ENCODE measurements at regions not wholly inside any gene's neighbourhood (a gene's known extent, or its start where the extent isn't known, plus 50 kb on each side); places are given as distances from the start of the nearest gene placed in this dataset.

DNA sequence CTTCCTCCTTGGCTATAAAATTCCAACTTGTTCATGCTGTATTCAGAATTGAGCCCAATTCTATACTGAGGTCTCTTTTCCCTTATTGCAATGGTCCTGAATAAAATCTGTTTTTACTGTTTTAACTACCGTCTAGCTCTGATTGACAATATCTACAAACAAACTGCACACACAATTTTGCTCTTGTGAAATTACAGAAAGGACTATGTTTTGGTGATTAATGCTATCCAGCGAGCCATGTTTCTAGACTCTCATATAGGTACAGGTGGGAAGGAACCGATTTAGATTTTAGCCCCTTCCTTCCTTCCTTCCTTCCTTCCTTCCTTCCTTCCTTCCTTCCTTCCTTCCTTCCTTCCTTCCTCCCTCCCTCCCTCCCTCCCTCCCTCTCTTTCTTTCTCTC is 254.4 kb downstream of the SLC4A3 start:
- no peaks in the 10 kb centered on the region for H3K9me3 ChIP-seq
- no peak for DNase-seq (ENCODE audit: low spot score in 2 of 2)
- H3K4me3 ChIP-seq, result no peak overlapping the region
- peaks cover 18% of the 10 kb centered on the region for H3K4me1 ChIP-seq
- no peaks in the 10 kb centered on the region for H3K36me3 ChIP-seq (replicated peaks)
- in situ Hi-C loops (cut with MboI; ENCODE audit: low sequenced_read_pairs), result no loop called here
- H3K27me3 ChIP-seq (ENCODE audit: low read depth), result 0 out of 2 replicates have a peak, but pooled peaks cover 3% of the 10 kb centered on the region

DNA sequence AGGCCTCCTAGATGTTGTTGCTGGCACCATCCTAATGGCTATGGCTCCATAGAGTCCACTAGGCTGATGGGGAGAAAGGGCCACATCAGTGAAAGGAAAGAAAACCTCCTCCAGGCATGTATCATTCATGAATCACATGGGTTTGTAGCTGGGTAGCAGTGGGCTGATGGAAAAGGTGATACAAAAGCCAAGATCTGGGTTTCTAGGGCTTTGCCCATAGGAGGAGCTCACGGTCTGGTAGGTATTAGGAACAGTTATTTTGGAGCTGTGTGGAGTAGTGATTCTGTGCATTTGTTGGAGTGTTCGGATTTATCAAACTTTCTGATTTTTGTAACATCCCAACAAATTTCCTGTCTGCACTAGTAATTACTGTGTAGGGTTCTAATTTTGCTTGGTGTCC is 259.2 kb downstream of the SLC4A3 start:
- no peaks in the 10 kb centered on the region for H3K36me3 ChIP-seq (replicated peaks)
- no peaks in the 10 kb centered on the region for H3K9me3 ChIP-seq
- no peak for DNase-seq (ENCODE audit: low spot score in 2 of 2)
- H3K4me1 ChIP-seq, result no peaks in the 10 kb centered on the region
- no peak overlapping the region for H3K4me3 ChIP-seq
- 0 out of 2 replicates have a peak, but pooled peaks cover 3% of the 10 kb centered on the region for H3K27me3 ChIP-seq (ENCODE audit: low read depth)
- in situ Hi-C loops (cut with MboI; ENCODE audit: low sequenced_read_pairs), result no loop called here

- no peak overlapping the region for H3K4me3 ChIP-seq
- in situ Hi-C loops (cut with MboI; ENCODE audit: low sequenced_read_pairs), result no loop called here
- no peaks in the 10 kb centered on the region for H3K9me3 ChIP-seq
- no peaks in the 10 kb centered on the region for H3K36me3 ChIP-seq (replicated peaks)
- no peak for DNase-seq (ENCODE audit: low spot score in 2 of 2)
- H3K4me1 ChIP-seq, result no peaks in the 10 kb centered on the region
- 0 out of 2 replicates have a peak, but pooled peaks cover 3% of the 10 kb centered on the region for H3K27me3 ChIP-seq (ENCODE audit: low read depth)
Observed at GRCh38 chr2:219887870-219888269, 260.4 kb downstream of the SLC4A3 start.

DNA sequence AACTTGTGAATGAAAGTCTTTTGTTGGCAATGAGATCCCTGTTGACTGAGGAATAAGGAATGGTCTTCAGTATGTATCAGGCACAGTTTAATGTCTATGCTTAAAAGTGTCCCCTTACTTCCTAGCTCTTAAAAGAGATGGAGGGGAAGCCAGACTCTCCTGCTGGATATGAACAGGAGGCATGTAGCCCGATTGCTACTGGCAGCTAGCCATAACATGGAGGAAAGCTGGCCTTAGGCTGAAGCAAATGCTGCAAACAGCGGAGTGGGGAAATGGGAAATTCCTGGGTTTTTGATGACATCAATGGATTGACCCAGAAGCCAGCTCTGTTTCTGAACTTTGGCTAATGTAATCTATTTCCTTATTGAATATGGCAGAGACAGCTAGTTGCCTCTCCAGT is 266.1 kb downstream of the SLC4A3 start:
- no peak for DNase-seq (ENCODE audit: low spot score in 2 of 2)
- H3K9me3 ChIP-seq, result no peaks in the 10 kb centered on the region
- H3K27me3 ChIP-seq (ENCODE audit: low read depth), result no peaks in the 10 kb centered on the region
- no peaks in the 10 kb centered on the region for H3K36me3 ChIP-seq (replicated peaks)
- no peak overlapping the region for H3K4me3 ChIP-seq
- in situ Hi-C loops (cut with MboI; ENCODE audit: low sequenced_read_pairs), result no loop called here
- H3K4me1 ChIP-seq, result no peaks in the 10 kb centered on the region

- in situ Hi-C loops (cut with MboI; ENCODE audit: low sequenced_read_pairs), result no loop called here
- no peak for DNase-seq (ENCODE audit: low spot score in 2 of 2)
- H3K4me1 ChIP-seq, result no peaks in the 10 kb centered on the region
- no peak overlapping the region for H3K4me3 ChIP-seq
- H3K9me3 ChIP-seq, result no peaks in the 10 kb centered on the region
- no peaks in the 10 kb centered on the region for H3K27me3 ChIP-seq (ENCODE audit: low read depth)
- H3K36me3 ChIP-seq (replicated peaks), result no peaks in the 10 kb centered on the region
Observed at GRCh38 chr2:219897456-219897855, 270.0 kb downstream of the SLC4A3 start.

- H3K27me3 ChIP-seq (ENCODE audit: low read depth), result no peaks in the 10 kb centered on the region
- H3K4me3 ChIP-seq, result no peak overlapping the region
- no peak for DNase-seq (ENCODE audit: low spot score in 2 of 2)
- H3K4me1 ChIP-seq, result no peaks in the 10 kb centered on the region
- no peaks in the 10 kb centered on the region for H3K9me3 ChIP-seq
- in situ Hi-C loops (cut with MboI; ENCODE audit: low sequenced_read_pairs), result no loop called here
- H3K36me3 ChIP-seq (replicated peaks), result no peaks in the 10 kb centered on the region
Observed at GRCh38 chr2:219901155-219901554, 273.7 kb downstream of the SLC4A3 start.

DNA sequence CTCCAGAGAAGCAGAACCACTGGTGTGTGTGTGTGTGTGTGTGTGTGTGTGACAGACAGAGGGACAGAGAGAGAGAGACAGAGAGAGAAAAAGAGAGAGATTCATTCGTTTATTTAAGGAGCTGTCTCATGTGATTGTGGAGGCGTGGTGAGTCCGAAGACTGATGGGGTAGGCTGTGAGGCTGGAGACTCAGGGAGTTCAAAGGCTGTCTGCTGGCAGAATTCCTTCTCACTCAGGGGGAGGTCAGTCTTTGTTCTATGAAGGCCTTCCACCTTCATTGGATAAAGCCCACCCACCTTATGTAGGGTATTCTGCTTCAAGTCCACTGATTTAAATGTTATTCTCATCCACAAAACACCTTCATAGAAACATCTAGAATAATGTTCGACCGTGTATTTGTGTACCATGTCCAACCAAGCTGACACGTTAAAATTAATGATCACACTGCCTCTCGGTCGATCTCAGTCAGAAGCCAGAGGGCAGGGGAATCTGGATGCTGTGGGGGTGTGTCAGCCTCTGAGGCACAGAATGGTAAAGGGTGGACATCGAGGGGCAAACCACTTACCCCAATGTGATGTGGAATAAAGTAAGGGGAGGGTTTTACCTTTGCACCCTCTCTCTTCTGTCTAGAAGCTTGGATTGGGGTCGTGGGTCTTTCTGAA is 275.6 kb downstream of the SLC4A3 start:
- no peaks in the 10 kb centered on the region for H3K4me1 ChIP-seq
- H3K36me3 ChIP-seq (replicated peaks), result no peaks in the 10 kb centered on the region
- DNase-seq (ENCODE audit: low spot score in 2 of 2), result no peak
- no peaks in the 10 kb centered on the region for H3K9me3 ChIP-seq
- no peaks in the 10 kb centered on the region for H3K27me3 ChIP-seq (ENCODE audit: low read depth)
- in situ Hi-C loops (cut with MboI; ENCODE audit: low sequenced_read_pairs), result no loop called here
- H3K4me3 ChIP-seq, result no peak overlapping the region

- in situ Hi-C loops (cut with MboI; ENCODE audit: low sequenced_read_pairs), result no loop called here
- H3K9me3 ChIP-seq, result no peaks in the 10 kb centered on the region
- DNase-seq (ENCODE audit: low spot score in 2 of 2), result no peak
Observed at GRCh38 chr2:219905640-219906039, 278.2 kb downstream of the SLC4A3 start.

DNA sequence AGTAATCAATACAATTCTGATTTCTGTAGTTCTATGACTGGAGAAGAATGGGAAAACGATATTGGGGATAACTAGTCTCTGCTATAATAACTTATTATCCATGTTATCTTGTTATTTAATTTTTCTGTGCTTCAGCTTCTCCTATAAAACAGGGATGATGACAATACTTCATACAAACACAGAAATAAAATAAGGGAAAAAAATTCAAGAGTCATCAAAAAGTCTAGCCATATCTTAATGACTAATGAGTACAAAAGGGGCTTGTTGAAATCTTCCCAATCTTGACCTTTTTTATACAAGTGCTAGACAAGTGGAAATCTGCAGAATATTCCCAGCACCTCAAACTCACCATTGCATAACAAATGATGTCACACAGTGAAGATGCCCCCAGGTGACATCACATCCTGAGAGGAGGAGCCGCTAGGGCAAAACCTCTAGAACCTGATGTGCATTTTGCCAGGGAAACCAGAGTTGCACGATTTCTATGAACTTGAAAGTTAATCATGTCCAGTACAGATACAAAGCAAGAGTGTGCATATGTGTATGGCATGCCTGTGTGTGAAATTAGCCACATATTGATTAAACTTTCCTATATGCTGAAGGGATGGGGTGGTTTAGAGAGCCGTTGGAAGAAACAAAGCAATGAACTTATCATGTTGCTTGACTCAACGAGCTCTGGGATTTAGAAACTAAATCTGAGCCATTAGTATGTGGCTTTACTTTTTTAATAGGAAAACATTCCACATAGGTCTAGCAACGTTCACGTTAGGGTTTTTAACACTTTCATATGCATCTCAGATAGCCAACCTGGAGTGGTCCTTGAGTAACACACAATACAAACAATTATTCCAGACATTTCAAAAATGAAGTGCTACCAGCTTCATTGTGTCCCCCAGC is 278.9 kb downstream of the SLC4A3 start:
- no peaks in the 10 kb centered on the region for H3K36me3 ChIP-seq (replicated peaks)
- no peak overlapping the region for H3K4me3 ChIP-seq
- no peaks in the 10 kb centered on the region for H3K9me3 ChIP-seq
- no peaks in the 10 kb centered on the region for H3K27me3 ChIP-seq (ENCODE audit: low read depth)
- in situ Hi-C loops (cut with MboI; ENCODE audit: low sequenced_read_pairs), result no loop called here
- no peaks in the 10 kb centered on the region for H3K4me1 ChIP-seq
- DNase-seq (ENCODE audit: low spot score in 2 of 2), result no peak

More at GRCh38 chr2:219905640-219906039, 278.2 kb downstream of the SLC4A3 start:
- Histone ChIP-seq H3K4me1 (no peaks in the 10 kb centered on the region), H3K4me3 (no peak overlapping the region), H3K36me3 (replicated peaks) (no peaks in the 10 kb centered on the region), H3K27me3 (ENCODE audit: low read depth) (no peaks in the 10 kb centered on the region)

DNA sequence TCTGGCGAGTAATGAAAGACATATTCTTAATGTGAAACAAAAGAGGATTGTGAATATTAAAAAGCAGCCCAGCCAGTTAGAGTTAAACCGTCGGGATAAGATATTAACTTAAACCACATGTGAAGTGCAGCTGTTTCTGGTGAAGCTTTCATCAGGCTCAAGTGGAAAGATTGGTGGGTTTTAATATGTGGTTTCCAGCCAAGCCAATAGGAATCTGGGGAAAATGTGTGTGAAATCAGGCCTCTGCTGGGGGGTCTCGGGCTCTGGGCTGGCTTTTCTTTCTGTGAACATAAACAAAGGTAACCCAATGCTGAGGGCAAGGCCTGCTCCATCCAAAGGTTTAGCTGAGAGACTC is 279.6 kb downstream of the SLC4A3 start:
- Histone ChIP-seq H3K4me3 (no peak overlapping the region), H3K36me3 (replicated peaks) (no peaks in the 10 kb centered on the region), H3K4me1 (no peaks in the 10 kb centered on the region), H3K9me3 (no peaks in the 10 kb centered on the region), H3K27me3 (ENCODE audit: low read depth) (no peaks in the 10 kb centered on the region)
- no peak for DNase-seq (ENCODE audit: low spot score in 2 of 2)
- in situ Hi-C loops (cut with MboI; ENCODE audit: low sequenced_read_pairs), result no loop called here

- in situ Hi-C loops (cut with MboI; ENCODE audit: low sequenced_read_pairs), result no loop called here
- H3K4me1 ChIP-seq, result no peaks in the 10 kb centered on the region
- DNase-seq (ENCODE audit: low spot score in 2 of 2), result no peak
- H3K4me3 ChIP-seq, result no peak overlapping the region
- H3K9me3 ChIP-seq, result no peaks in the 10 kb centered on the region
- H3K27me3 ChIP-seq (ENCODE audit: low read depth), result no peaks in the 10 kb centered on the region
- no peaks in the 10 kb centered on the region for H3K36me3 ChIP-seq (replicated peaks)
Observed at GRCh38 chr2:219908538-219908937, 281.1 kb downstream of the SLC4A3 start.

DNA sequence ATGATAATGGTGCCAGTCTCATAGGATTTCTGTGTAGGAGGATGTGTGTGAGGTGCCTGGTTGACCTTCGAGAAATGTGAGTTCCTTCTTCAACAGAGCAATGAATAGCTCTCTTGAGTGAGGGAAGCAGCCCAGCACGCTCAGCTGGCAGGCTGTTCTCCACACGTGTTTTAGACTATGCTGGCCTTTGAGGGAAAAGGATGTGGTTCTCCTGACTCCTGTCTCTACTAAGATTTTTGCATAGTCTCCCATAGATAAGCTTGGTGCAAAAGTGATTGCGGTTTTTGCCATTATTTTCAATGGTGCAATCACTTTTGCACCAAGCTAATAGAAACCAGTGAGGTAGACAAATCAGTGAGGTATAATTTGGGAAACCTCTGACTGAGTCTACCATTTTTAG is 284.1 kb downstream of the SLC4A3 start:
- Histone ChIP-seq H3K4me1 (no peaks in the 10 kb centered on the region), H3K36me3 (replicated peaks) (no peaks in the 10 kb centered on the region), H3K4me3 (no peak overlapping the region), H3K27me3 (ENCODE audit: low read depth) (no peaks in the 10 kb centered on the region), H3K9me3 (no peaks in the 10 kb centered on the region)
- DNase-seq (ENCODE audit: low spot score in 2 of 2), result no peak
- in situ Hi-C loops (cut with MboI; ENCODE audit: low sequenced_read_pairs), result no loop called here

DNA sequence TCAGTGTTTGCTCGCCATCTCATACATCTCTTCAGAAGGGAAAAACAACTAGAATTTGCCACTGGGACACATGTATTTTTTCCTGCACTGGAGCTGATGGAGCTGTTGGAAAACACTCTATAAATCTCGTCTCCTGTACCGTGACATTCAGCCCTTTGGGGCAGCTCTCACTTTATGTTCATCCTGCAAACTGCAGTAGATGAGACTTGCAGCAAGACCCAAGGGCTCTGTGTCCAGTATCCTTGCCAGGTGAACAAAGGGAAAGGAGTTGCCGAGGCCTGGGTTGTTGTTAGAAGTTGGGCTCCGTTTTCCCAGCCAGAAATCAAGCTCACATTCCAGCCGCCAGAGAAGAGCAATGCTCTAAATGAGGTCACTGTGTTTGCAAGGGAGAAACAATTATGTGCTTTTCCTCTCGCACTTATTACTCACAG is 285.1 kb downstream of the SLC4A3 start:
- no peak for DNase-seq (ENCODE audit: low spot score in 2 of 2)
- in situ Hi-C loops (cut with MboI; ENCODE audit: low sequenced_read_pairs), result no loop called here
- Histone ChIP-seq H3K27me3 (ENCODE audit: low read depth) (peaks cover 4% of the 10 kb centered on the region; the same call in 1 of the 2 replicates), H3K4me1 (no peaks in the 10 kb centered on the region), H3K4me3 (no peak overlapping the region), H3K36me3 (replicated peaks) (no peaks in the 10 kb centered on the region), H3K9me3 (no peaks in the 10 kb centered on the region)

- DNase-seq (ENCODE audit: low spot score in 2 of 2), result no peak
- Histone ChIP-seq H3K27me3 (ENCODE audit: low read depth) (peaks cover 7% of the 10 kb centered on the region; the same call in 1 of the 2 replicates), H3K4me3 (no peak overlapping the region), H3K36me3 (replicated peaks) (no peaks in the 10 kb centered on the region), H3K4me1 (no peaks in the 10 kb centered on the region), H3K9me3 (no peaks in the 10 kb centered on the region)
- in situ Hi-C loops (cut with MboI; ENCODE audit: low sequenced_read_pairs), result no loop called here
Observed at GRCh38 chr2:219914577-219914976, 287.1 kb downstream of the SLC4A3 start.

Data from HAP-1 (cell line).